ENCODE measurements at regions not wholly inside any gene's neighbourhood (a gene's known extent, or its start where the extent isn't known, plus 50 kb on each side); places are given as distances from the start of the nearest gene placed in this dataset.

DNA sequence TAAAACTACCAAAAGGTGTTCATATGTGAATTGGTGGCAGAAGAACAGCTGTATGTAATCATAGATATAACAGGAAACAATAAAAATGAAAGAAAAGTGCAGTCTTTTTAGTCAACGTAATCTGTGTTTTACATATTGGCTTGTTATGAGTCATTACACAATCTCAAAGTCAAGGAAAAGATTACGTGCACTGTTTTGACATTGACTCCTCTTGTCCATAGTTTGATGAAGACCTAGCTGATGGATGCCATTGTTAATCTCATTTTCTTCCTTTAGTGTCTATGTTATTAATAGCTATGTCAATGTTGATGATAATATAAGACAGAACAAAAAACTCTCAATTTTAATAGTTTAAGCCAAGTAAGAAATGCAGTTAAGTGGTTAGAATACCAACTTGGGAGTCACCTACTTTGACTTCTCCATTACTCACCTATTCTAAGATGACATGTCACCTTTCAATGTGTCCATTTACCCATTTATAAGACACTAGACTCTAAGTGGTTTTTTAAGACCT, 84.5 kb upstream of the SAMSN1 start:
- TF ChIP-seq CTCF (tag by site-specific recombination; IDR thresholded peaks at IDR 0.05) (no peak), ZNF639 (tag by site-specific recombination; IDR thresholded peaks at IDR 0.05) (no peak), PBX3 (CRISPR knock-in tag; IDR thresholded peaks at IDR 0.05) (no peak), ZNF37A (tag by site-specific recombination; IDR thresholded peaks at IDR 0.05) (no peak)
